ENCODE measurements at regions not wholly inside any gene's neighbourhood (a gene's known extent, or its start where the extent isn't known, plus 50 kb on each side); places are given as distances from the start of the nearest gene placed in this dataset.
"Not testable (repeated sequence)": the region's sequence is repeated elsewhere in the genome, so short reads cannot be mapped to it uniquely, and the experiment has no call there.

DNA sequence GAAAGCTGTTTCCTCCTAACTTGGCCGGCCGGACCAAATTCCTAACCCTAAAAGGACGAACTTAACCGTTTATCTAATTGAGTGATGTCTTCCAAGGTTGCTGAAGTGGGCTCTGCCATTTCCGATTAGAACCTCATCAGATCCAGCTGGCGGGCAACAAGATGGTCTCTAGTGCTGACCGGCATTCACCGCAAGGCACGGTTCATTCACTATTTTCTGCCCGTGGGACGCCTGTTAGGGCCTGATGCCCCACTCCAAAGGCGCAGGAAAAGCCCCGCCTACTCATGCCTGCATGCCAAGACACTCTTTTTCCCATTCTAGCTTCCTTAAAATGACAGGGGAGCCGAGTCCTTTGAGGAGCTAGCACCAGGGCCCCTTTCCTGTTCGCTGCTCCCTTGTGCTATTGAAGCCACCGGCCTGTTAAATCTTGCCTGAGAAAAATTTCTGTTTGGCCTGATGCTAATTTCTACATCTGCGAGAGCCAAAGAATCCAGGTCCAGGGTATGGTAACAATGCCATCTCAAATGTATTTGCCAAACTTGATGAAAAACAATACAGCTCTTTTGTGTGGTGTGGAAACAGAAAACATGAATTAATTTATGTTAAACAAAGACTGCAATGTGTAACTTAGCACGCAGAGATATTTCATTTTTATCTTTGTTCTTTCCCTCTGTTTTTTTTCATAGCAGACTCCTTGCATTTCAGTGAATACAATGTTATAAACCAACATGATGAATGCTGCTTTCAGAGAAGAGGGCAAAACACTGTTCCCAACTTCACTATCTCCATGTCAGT is 1071.2 kb upstream of the USP15 start:
- H3K4me3 ChIP-seq (ENCODE audit: low read depth, low read length), result no peak overlapping the region
- DNase-seq (ENCODE audit: low read depth), result no peak
- TF ChIP-seq, protein P1, sequence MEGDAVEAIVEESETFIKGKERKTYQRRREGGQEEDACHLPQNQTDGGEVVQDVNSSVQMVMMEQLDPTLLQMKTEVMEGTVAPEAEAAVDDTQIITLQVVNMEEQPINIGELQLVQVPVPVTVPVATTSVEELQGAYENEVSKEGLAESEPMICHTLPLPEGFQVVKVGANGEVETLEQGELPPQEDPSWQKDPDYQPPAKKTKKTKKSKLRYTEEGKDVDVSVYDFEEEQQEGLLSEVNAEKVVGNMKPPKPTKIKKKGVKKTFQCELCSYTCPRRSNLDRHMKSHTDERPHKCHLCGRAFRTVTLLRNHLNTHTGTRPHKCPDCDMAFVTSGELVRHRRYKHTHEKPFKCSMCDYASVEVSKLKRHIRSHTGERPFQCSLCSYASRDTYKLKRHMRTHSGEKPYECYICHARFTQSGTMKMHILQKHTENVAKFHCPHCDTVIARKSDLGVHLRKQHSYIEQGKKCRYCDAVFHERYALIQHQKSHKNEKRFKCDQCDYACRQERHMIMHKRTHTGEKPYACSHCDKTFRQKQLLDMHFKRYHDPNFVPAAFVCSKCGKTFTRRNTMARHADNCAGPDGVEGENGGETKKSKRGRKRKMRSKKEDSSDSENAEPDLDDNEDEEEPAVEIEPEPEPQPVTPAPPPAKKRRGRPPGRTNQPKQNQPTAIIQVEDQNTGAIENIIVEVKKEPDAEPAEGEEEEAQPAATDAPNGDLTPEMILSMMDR (IDR thresholded peaks at IDR 0.05; ENCODE audit: insufficient read depth, low read depth, low read length), result no peak

DNA sequence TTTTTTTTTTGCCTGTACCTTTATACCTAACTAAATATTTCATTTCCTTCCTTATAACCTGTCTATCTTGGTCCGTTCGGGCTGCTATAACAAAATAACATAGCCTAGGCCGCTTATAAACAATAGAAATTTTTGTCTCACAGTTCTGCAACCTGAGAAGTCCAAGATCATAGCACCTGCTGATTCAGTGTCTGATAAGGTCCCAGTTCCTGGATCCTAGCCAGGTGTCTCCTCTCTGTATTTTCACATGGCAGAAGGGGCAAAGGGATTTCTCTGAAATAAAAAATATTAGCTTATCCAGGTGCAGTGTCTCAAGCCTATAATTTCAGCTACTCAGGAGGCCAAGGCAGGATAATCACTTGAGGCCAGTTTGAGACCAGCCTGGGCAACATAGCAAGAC is 1046.6 kb upstream of the USP15 start:
- no peak overlapping the region for H3K4me3 ChIP-seq (ENCODE audit: low read depth, low read length)
- TF ChIP-seq, protein P1 (IDR thresholded peaks at IDR 0.05; ENCODE audit: insufficient read depth, low read depth, low read length), result no peak
- no peak for DNase-seq (ENCODE audit: low read depth)

DNA sequence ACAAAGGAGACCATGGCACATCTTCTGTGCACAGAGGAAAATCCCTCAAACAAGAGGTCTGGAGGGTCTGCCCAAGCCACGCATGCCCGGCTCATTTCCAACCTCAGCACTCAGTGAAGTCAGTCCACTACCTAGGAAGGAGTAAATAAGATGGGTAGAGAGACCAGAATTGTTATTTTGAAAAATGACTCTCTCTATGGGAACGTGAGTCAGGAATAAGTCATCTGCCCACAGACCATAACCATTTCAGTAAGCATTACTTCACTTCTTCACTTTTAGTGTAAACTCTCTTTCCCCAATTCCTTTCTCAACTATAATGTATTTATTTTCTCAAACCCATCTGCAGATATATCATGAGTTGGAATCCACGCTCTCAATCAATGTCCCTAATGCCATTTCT is 1039.9 kb upstream of the USP15 start:
- TF ChIP-seq, protein P1 (IDR thresholded peaks at IDR 0.05; ENCODE audit: insufficient read depth, low read depth, low read length), result no peak
- DNase-seq (ENCODE audit: low read depth), result no peak
- H3K4me3 ChIP-seq (ENCODE audit: low read depth, low read length), result no peak overlapping the region

DNA sequence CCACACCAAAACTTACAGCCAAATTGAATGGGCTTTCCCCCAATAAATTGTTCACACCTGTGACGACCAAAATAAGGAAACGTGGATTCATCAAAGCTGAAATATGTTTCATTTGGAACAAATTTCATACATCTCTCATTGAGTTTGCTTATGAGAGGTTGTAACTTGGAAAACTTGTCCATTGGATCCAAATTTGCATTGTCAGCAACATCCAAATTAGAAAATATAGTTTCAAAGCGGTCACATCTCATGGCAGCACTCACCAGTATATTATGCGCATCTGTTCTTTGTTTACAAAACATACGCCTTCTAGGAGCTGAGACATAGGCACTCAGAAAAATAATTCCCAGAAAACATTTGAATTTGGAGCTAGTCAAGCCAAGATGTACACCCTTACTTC is 1028.2 kb upstream of the USP15 start:
- TF ChIP-seq, protein P1 (IDR thresholded peaks at IDR 0.05; ENCODE audit: insufficient read depth, low read depth, low read length), result no peak
- H3K4me3 ChIP-seq (ENCODE audit: low read depth, low read length), result no peak overlapping the region
- DNase-seq (ENCODE audit: low read depth), result no peak

DNA sequence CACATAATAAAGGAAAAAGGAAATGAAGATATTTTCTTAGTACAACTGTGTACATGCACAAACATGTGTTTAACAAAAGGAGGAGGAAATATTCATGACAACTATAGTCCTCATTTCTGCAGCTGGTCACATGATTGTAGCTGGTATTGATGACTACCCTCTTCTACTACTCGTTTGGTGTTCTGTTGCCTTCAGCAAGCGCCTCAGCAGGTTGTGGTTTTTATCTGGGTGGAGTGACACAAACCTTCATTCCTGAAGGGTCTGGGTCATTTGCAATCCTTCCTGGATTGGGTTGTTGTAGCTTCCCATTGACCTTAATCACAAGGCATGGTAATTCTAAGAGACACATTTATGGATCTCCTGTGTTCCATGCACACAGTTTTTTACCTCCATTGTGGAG is 1009.9 kb upstream of the USP15 start:
- no peak for DNase-seq (ENCODE audit: low read depth)
- H3K4me3 ChIP-seq (ENCODE audit: low read depth, low read length), result no peak overlapping the region
- TF ChIP-seq, protein P1 (IDR thresholded peaks at IDR 0.05; ENCODE audit: insufficient read depth, low read depth, low read length), result no peak

DNA sequence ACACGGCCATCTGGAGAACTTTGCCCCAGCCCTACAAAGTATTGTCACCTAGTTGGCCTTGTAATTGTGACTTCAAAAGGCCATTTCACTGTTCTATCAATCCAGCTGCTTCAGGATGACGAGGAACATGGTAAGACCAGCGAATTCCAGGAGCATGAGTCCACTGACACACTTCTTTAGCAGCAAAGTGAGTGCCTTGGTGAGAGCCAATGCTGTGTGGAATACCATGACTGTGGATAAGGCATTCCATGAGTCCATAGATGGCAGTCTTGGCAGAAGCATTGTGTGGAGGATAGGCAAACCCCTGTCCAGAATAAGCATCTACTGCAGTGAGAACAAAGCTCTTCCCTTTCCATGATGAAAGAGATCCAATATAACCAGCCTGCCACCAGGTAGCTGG is 1009.1 kb upstream of the USP15 start:
- no peak for DNase-seq (ENCODE audit: low read depth)
- TF ChIP-seq, protein P1 (IDR thresholded peaks at IDR 0.05; ENCODE audit: insufficient read depth, low read depth, low read length), result no peak
- H3K4me3 ChIP-seq (ENCODE audit: low read depth, low read length), result no peak overlapping the region

DNA sequence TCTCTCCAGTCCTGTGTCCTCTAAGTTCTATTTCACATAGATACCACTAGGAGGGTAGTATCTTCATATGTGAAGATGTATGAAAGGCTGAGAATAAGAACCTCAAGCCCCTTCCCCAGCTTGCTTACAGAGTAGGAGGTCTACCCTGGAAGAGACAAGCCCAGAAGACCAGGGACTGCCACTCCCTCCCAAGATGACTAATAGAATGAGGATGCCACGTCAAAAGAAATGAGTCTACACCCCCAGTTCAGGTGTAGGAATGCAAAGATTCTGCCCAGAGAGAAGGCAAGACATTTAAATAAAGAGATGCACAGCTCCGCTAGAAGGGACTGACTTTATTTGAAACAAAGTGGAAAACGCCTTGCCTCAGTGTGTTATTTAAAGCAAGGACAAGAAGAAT is 1006.0 kb upstream of the USP15 start:
- TF ChIP-seq, protein P1 (IDR thresholded peaks at IDR 0.05; ENCODE audit: insufficient read depth, low read depth, low read length), result no peak
- no peak for DNase-seq (ENCODE audit: low read depth)
- H3K4me3 ChIP-seq (ENCODE audit: low read depth, low read length), result no peak overlapping the region

DNA sequence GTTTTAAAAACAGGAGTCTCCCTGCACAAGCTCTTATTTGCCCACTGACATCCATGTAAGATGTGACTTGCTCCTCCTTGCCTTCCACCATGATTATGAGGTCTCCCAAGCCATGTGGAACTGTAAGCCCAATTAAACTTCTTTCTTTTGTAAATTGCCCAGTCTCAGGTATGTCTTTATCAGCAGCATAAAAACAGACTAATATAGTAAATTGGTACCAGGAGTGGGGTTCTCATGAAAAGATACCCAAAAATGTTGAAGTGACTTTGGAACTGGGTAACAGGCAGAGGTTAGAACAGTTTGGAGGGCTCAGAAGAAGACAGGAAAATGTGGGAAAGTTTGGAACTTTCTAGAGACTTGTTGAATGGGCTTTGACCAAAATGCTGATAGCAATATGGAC is 995.9 kb upstream of the USP15 start:
- not testable (repeated sequence) for DNase-seq (ENCODE audit: low read depth); H3K4me3 ChIP-seq (ENCODE audit: low read depth, low read length)
